Vagina (tissue), 2 donors: ENCODE measurements at regions not wholly inside any gene's neighbourhood (a gene's known extent, or its start where the extent isn't known, plus 50 kb on each side); places are given as distances from the start of the nearest gene placed in this dataset.

ENCODE experiments used
- DNase-seq, 2 donors: peaks; one replicate each; pipeline ENCODE4 v3.0.0-alpha.2; 2017; ENCODE audit errors: extremely low spot score in 2 of 2
- H3K27ac ChIP-seq: fragments of 200-600 bp; sonication (generic); one replicate; pipeline ENCODE4 v1.5.1; 2019
- H3K27me3 ChIP-seq: fragments of 200-600 bp; sonication (generic); one replicate; pipeline ENCODE4 v1.5.1; 2019
- H3K36me3 ChIP-seq, 2 donors: fragments of 200-600 bp; sonication (generic); one replicate each; pipeline ENCODE4 v1.5.1; 2017 to 2019
- H3K4me1 ChIP-seq: fragments of 200-600 bp; sonication (generic); one replicate; pipeline ENCODE4 v1.5.1; 2019
- H3K4me3 ChIP-seq, 2 donors: fragments of 200-600 bp; sonication (generic); 1 replicate in 1 of 2; 2 replicates in 1 of 2; pipeline ENCODE4 v1.5.1; 2016 to 2019
- H3K9me3 ChIP-seq: fragments of 200-600 bp; sonication (generic); one replicate; pipeline ENCODE4 v1.5.1; 2019
- CTCF ChIP-seq, 3 experiments: fragments of 450-650 bp in 2 of 3; fragments of 200-600 bp in 1 of 3; sonication (generic) in 1 of 3; IDR thresholded peaks; one replicate each; pipeline ENCODE4 v1.5.1; 2017 to 2019; ENCODE audit warnings: antibody characterized with exemption in 3 of 3, mild to moderate bottlenecking in 2 of 3, moderate library complexity in 2 of 3
- POLR2A ChIP-seq, 2 donors: fragments of 450-650 bp; IDR thresholded peaks; one replicate each; pipeline ENCODE4 v1.6.1; 2017; ENCODE audit warnings: antibody characterized with exemption in 2 of 2, mild to moderate bottlenecking in 2 of 2, moderate library complexity in 2 of 2
- POLR2AphosphoS5 ChIP-seq, 2 donors: sonication (generic); formaldehyde crosslinking; IDR thresholded peaks; one replicate each; pipeline ENCODE4 v1.9.0; 2017; ENCODE audit warnings: antibody characterized with exemption in 2 of 2, mild to moderate bottlenecking in 2 of 2, low read depth in 1 of 2; ENCODE audit not compliant: insufficient read depth in 1 of 2
- intact Hi-C: fragments of 100-400 bp; cut with DNase I; formaldehyde crosslinking; loops from one replicate; pipeline ENCODE4 v1.15.1; 2023

GRCh38 chr17:73968680-73969079, 234.8 kb upstream of the RPL38 start:
- intact Hi-C loops: no loop called here
- Histone ChIP-seq H3K4me3 (no peak overlapping the region), H3K9me3 (no peaks in the 10 kb centered on the region), H3K27ac (no peak overlapping the region), H3K4me1 (no peaks in the 10 kb centered on the region), H3K36me3 (no peaks in the 10 kb centered on the region), H3K27me3 (no peaks in the 10 kb centered on the region)
- TF ChIP-seq POLR2AphosphoS5 (IDR thresholded peaks at IDR 0.05; ENCODE audit: insufficient read depth in 1 of 2, low read depth in 1 of 2) (no peak), POLR2A (IDR thresholded peaks at IDR 0.05) (no peak), CTCF (IDR thresholded peaks at IDR 0.05) (no peak)
- DNase-seq: no peak

GRCh38 chr17:73969956-73970355, 233.5 kb upstream of the RPL38 start:
- no peak overlapping the region for H3K27ac ChIP-seq
- no peaks in the 10 kb centered on the region for H3K4me1 ChIP-seq
- intact Hi-C loops: no loop called here
- H3K4me3 ChIP-seq: no peak overlapping the region
- no peak for DNase-seq
- H3K27me3 ChIP-seq: no peaks in the 10 kb centered on the region
- no peak for TF ChIP-seq POLR2AphosphoS5 (IDR thresholded peaks at IDR 0.05; ENCODE audit: insufficient read depth in 1 of 2, low read depth in 1 of 2)
- no peak for TF ChIP-seq CTCF (IDR thresholded peaks at IDR 0.05)
- no peak for TF ChIP-seq POLR2A (IDR thresholded peaks at IDR 0.05)
- no peaks in the 10 kb centered on the region for H3K36me3 ChIP-seq
- no peaks in the 10 kb centered on the region for H3K9me3 ChIP-seq

- DNase-seq: no peak
- Histone ChIP-seq H3K27me3 (no peaks in the 10 kb centered on the region), H3K9me3 (no peaks in the 10 kb centered on the region), H3K36me3 (no peaks in the 10 kb centered on the region), H3K4me1 (no peaks in the 10 kb centered on the region), H3K27ac (no peak overlapping the region), H3K4me3 (no peak overlapping the region)
- intact Hi-C loops: no loop called here
- TF ChIP-seq POLR2A (IDR thresholded peaks at IDR 0.05) (no peak), CTCF (IDR thresholded peaks at IDR 0.05) (no peak), POLR2AphosphoS5 (IDR thresholded peaks at IDR 0.05; ENCODE audit: insufficient read depth in 1 of 2, low read depth in 1 of 2) (no peak)
These were observed 232.4 kb upstream of the RPL38 start for GRCh38 chr17:73971127-73971526.

GRCh38 chr17:73972056-73972455, 231.4 kb upstream of the RPL38 start:
- H3K4me3 ChIP-seq: no peak overlapping the region
- TF ChIP-seq POLR2AphosphoS5 (IDR thresholded peaks at IDR 0.05; ENCODE audit: insufficient read depth in 1 of 2, low read depth in 1 of 2) (no peak), CTCF (IDR thresholded peaks at IDR 0.05) (no peak), POLR2A (IDR thresholded peaks at IDR 0.05) (no peak)
- no peak overlapping the region for H3K27ac ChIP-seq
- DNase-seq: no peak
- intact Hi-C loops: no loop called here
- no peaks in the 10 kb centered on the region for H3K36me3 ChIP-seq
- H3K27me3 ChIP-seq: no peaks in the 10 kb centered on the region
- H3K4me1 ChIP-seq: no peaks in the 10 kb centered on the region
- no peaks in the 10 kb centered on the region for H3K9me3 ChIP-seq

GRCh38 chr17:73972901-73973300, 230.6 kb upstream of the RPL38 start:
- H3K36me3 ChIP-seq: no peaks in the 10 kb centered on the region
- DNase-seq: no peak
- H3K4me1 ChIP-seq: no peaks in the 10 kb centered on the region
- H3K4me3 ChIP-seq: no peak overlapping the region
- intact Hi-C loops: no loop called here
- H3K27ac ChIP-seq: no peak overlapping the region
- TF ChIP-seq CTCF (IDR thresholded peaks at IDR 0.05): no peak
- TF ChIP-seq POLR2A (IDR thresholded peaks at IDR 0.05): no peak
- TF ChIP-seq POLR2AphosphoS5 (IDR thresholded peaks at IDR 0.05; ENCODE audit: insufficient read depth in 1 of 2, low read depth in 1 of 2): no peak
- no peaks in the 10 kb centered on the region for H3K27me3 ChIP-seq
- no peaks in the 10 kb centered on the region for H3K9me3 ChIP-seq
